SK-N-MC (cell line): ENCODE measurements at regions not wholly inside any gene's neighbourhood (a gene's known extent, or its start where the extent isn't known, plus 50 kb on each side); places are given as distances from the start of the nearest gene placed in this dataset.

Source experiments
- EZH2 ChIP-seq: fragments of 200-600 bp; sonication (generic); IDR thresholded peaks from one replicate; pipeline ENCODE4 v1.6.1; 2017; ENCODE audit warnings: antibody characterized with exemption
- POLR2AphosphoS5 ChIP-seq: IDR thresholded peaks from 2 replicates; pipeline ENCODE4 v1.6.1; 2012; ENCODE audit warnings: mild to moderate bottlenecking, low read depth, low read length, borderline replicate concordance

- TF ChIP-seq EZH2 (no peak), POLR2AphosphoS5 (no peak)
Measured at GRCh38 chr7:92969061-92969460, 132.7 kb upstream of the CDK6 start.
